HG03469 (cell line): ENCODE measurements at regions not wholly inside any gene's neighbourhood (a gene's known extent, or its start where the extent isn't known, plus 50 kb on each side); places are given as distances from the start of the nearest gene placed in this dataset.
"Not testable (repeated sequence)": the region's sequence is repeated elsewhere in the genome, so short reads cannot be mapped to it uniquely, and the experiment has no call there.

ENCODE experiments used
- ATAC-seq: cut with Tn5 transposase; IDR thresholded peaks from one replicate; pipeline ENCODE4 v1.9.1; 2021; ENCODE audit warnings: mild to moderate bottlenecking, moderate library complexity, moderate number of reproducible peaks; ENCODE audit not compliant: unreplicated experiment

DNA sequence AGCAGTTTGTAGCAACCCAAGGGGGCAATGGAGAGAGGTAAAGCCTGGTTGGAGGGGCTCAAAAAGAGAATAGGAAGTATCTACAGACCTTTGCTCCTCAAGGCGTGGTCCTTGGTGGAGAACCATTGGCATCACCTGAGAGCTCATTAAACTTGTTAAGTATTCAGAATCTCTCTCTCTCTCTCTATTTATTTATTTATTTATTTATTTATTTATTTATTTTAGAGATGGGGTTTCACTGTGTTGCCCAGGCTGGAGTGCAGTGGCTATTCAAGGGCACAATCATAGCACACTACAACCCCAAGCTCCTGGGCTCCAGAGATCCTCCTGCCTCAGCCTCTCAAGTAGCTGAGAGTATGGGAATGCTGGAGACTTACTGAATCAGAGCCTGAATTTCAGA is 193.1 kb upstream of the ADCY2 start:
- ATAC-seq: no peak

DNA sequence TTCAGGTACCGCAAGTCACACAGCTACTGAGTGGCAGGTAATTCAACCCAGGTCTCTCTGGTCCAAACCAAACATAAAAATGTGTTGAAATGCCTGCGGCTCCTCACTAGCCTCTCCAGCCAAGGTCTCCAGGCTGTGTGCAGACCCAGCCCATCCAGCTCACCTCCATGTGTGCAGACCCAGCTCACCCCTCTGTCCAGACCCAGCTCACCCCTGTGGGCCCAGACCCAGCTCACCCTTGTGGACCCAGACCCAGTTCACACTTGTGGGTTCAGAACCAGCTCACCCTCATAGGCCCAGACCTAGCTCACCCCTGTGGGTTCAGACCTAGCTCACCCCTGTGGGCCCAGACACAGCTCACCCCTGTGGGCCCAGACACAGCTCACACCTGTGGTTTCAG is 188.0 kb upstream of the ADCY2 start:
- no peak for ATAC-seq

DNA sequence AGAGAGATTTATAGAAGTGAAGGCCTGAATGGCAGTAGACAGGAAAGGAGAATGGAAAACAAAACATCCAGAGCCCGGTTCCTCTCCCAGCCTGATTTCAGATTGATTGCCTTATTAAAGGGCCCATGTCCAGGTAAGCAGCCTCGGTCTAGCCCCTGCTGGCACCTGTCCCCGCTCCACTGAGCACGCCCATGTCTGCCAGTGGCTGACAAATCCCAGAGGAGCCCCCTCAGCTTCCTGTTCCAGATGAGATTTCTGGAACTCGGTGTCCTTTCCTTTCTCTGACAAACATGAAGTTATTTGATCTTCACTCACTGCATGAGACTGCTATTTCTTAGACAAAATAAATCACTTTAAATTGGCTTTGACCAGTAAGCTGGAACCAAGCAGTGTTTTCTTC is 187.0 kb upstream of the ADCY2 start:
- ATAC-seq: no peak

DNA sequence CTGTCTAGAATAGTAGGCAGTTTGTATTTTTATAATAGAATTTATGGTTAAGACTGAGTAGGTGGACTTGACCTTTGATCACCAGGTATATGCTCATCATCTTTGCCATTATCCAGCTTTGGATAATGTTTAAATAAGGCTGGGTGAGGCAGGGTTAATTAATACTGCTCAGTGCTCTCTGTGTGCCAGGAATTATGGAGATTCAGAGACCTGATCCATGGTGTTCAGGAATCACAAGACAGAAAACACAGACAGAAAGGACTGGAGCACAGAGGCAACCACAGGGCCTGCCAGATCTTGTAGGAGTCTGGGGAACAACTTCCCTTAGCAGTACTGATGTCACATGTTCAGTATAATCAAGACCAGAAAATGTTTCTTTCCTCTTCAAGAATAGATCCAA is 186.3 kb upstream of the ADCY2 start:
- ATAC-seq: no peak

DNA sequence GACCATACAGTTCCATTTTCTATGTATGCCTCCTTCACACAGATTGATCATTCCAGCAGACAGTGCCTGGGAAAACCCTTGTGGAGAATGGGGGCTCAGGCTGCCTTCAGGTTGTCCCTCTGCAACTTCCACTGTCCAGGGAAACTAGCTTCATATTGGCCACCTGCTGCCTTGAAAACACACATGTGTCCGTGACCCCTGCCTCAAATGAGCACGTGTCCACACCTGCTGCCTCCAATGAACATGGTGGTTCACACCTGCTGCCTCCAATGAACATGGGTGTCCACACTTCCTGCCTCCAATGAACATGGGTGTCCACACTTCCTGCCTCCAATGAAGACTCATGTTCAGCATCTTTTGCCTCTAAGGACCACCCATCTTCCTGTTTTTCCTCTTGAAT is 185.4 kb upstream of the ADCY2 start:
- ATAC-seq: no peak

- no peak for ATAC-seq
Measured at GRCh38 chr5:7213525-7213924, 182.4 kb upstream of the ADCY2 start.

DNA sequence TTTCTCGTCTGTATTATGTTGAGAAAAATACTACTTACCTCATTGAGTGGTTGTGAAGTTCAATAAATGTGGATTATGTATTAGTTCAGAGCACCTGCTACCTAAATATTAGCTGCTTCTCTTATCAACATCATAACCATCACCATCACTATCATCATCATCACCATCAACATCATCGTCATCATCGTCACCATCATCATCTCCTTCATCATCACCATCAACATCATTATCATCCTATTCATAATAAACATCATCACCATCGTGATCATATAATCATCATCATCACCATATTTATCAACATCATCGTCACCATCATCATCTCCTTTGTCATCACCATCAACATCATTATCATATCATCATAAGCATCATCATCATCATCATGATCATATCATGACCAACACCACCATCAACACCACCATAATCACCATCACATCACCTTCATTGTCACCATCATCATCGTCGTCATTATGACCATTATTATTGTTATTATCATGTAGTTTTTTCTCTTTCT is 181.0 kb upstream of the ADCY2 start:
- no peak for ATAC-seq

DNA sequence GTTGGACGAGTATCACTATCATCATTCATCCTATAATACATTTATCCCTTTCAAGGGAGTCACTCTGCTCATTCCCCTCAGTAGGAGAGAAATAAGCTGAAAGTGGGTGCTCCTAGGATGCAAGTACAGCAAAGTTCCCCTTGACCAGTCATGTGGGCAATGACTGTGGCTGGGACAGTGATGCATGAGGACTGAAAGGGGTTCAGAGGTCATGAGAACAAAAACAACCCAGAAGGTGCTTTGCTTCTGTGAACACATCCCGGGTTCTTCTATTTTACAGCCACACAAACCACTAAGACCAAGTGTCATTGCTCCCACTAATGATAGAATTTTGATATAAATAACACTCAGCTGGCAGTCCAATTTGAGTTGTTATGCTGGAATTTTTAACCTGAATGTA is 177.8 kb upstream of the ADCY2 start:
- no peak for ATAC-seq

GRCh38 chr5:7220156-7220555 is 175.8 kb upstream of the ADCY2 start:
- ATAC-seq: no peak

DNA sequence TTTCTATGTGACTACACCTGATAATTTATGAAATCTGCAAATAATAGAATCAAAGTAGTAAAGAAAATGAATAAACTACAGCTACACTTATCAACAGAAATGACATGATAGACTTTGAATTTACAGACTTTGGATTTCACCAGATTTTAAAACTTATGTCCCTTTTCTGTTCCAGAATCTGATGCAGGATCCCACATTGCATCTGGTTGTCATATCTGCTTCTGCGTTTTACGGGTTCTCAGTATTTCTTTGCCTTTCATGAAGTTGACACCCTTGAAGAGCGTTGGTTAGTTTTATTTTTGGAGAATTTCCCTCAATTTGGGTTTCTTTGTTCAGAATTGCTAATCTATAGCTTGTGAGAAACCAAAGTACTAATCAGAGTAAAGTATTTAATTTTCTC is 174.9 kb upstream of the ADCY2 start:
- no peak for ATAC-seq

- ATAC-seq: no peak
Measured at GRCh38 chr5:7225826-7226225, 170.1 kb upstream of the ADCY2 start.

- no peak for ATAC-seq
Measured at GRCh38 chr5:7242118-7242710, 153.7 kb upstream of the ADCY2 start.

GRCh38 chr5:7244208-7244607 is 151.7 kb upstream of the ADCY2 start:
- no peak for ATAC-seq

DNA sequence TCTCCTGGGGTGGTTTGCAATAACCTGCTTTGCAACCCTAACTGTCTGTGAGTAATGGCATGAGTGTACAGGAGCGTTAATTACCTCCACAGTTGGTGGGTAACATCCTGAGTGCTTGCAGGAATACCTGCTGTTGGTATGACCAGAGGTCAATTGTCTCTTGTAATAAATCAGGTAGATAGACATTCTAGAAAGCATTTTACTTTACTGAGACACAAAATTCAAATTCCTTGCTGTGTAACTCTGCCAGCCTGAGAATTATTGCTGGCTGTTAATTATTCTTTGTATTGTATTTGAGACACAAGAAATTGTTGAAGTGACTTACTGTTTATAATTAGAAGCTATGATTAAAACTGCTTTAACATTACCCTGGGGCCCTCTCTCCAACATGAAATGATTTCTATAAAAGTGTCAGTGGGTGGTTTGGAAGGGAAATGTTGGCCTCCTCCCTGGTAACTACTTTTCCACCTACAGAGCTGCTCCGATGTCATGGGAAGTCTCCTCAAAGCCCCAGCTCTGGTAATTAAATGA is 150.8 kb upstream of the ADCY2 start:
- no peak for ATAC-seq

DNA sequence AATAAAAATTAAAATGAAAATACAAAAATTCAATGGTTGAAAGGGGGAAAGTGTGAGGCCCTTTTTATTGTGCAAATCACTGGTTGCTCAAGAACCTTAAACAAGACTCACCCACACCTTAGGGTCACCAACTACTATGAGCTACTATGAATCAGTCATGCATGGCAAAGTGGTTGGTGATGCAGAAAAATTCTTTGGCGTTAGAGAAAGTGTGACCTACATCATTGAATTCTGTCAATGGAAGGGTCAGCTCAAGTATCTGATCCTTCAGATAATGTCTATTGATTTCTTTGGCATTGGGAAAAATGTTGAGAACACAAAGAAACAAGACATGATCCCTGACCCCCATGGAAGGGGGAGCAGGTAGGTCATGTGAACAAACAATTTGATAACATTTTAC is 149.7 kb upstream of the ADCY2 start:
- no peak for ATAC-seq

DNA sequence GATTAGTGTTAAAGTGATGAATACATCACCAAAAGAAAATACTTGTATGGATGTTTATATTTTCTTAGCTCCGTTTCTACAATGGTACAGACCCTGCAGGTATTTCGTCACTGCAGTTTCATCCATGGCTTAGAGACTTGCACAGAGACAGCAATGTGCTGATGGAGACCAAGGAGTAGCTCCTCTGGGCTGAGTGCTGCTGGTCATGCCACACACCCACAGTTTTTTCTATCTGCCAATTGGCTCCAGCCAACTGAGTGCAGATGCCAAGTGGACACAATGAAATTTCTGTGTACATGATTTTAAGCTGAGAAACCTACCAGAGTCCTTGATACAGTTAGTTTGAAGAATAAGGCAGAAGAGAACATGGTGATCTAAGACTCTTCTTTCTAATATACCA is 145.9 kb upstream of the ADCY2 start:
- no peak for ATAC-seq

- no peak for ATAC-seq
Measured at GRCh38 chr5:7250611-7251010, 145.3 kb upstream of the ADCY2 start.

DNA sequence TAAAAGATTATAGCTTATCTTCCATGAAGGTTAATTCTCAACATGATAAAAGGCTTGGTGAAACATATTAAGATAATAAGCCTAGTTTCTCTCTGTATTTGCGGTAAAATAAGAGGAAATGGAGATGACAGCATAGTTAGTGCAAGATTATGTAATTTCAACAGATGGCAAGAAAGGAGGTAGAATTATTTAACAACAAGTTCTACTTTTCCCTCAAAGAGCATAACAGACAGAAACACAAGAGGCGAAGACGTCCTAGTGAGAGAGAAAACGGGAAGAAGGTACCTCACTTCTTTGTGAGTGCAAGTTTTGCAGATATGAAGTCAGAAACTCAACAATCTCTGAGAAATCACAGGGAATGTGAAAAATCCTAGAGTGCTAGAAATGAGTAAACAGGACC is 144.8 kb upstream of the ADCY2 start:
- ATAC-seq: no peak

DNA sequence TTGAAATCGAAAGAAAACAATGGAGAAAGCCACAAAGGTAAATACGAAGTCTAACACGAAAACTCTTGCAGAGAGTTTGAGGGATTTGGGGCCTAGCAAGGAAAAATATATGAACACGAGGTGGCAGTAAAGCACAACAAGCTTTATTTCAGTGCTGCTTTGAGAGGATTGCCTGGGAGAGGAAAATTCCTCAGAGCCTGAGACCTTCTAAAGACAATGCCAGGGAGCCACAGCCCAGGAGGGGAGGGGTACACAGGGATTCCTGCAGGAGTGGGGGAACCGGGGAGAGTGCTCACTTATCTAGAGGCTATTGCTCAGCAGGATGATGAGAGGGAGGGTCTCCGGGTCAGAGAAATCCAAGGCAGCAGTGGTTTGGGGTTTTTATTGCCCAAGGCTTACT is 134.9 kb upstream of the ADCY2 start:
- ATAC-seq: no peak

- ATAC-seq: no peak
Measured at GRCh38 chr5:7261900-7262299, 134.0 kb upstream of the ADCY2 start.

DNA sequence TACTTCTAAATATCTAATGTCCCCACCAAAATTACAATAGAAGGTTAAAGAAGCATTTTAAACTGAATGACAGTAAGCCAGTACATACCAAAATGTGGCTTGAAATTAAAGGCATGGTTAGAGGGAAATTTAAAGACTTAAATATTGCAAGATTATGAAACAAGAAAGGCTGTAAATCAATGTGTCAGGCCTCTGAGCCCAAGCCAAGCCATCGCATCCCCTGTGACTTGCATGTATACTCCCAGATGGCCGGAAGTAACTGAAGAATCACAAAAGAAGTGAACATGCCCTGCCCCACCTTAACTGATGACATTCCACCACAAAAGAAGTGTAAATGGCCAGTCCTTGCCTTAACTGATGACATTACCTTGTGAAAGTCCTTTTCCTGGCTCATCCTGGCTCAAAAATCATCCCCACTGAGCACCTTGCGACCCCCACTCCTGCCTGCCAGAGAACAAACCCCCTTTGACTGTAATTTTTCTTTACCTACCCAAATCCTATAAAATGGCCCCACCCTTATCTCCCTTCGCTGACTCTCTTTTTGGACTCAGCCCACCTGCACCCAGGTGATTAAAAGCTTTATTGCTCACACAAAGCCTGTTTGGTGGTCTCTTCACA is 132.4 kb upstream of the ADCY2 start:
- ATAC-seq: not testable (repeated sequence)

DNA sequence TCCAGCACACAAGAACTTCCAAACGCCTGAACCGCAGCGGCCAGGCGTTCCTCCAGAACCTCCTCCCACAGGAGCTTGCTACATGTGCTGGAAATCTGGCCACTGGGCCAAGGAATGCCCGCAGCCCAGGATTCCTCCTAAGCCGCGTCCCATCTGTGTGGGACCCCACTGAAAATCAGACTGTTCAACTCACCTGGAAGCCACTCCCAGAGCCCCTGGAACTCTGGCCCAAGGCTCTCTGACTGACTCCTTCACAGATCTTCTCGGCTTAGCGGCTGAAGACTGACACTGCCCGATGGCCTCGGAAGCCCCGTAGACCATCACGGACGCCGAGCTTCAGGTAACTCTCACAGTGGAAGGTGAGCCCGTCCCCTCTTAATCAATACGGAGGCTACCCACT is 130.2 kb upstream of the ADCY2 start:
- ATAC-seq: not testable (repeated sequence)

GRCh38 chr5:7268722-7269121 is 127.2 kb upstream of the ADCY2 start:
- ATAC-seq: not testable (repeated sequence)
